Thoracic aorta (tissue), 2 donors: ENCODE measurements at regions not wholly inside any gene's neighbourhood (a gene's known extent, or its start where the extent isn't known, plus 50 kb on each side); places are given as distances from the start of the nearest gene placed in this dataset.

Experiments
- ATAC-seq: fragments of 150-250 bp; one replicate; pipeline ENCODE4 v1.8.0; 2017; ENCODE audit warnings: low read depth; ENCODE audit not compliant: insufficient number of reproducible peaks, low FRiP score
- DNase-seq: peaks from one replicate; pipeline ENCODE4 v3.0.0-alpha.2; 2020; ENCODE audit warnings: low spot score
- H3K27ac ChIP-seq, 2 donors: fragments of 200-600 bp; sonication (generic); 1 replicate in 1 of 2; 2 replicates in 1 of 2; pipeline ENCODE4 v1.5.1; 2016; ENCODE audit warnings: mild to moderate bottlenecking in 2 of 2, moderate library complexity in 2 of 2
- H3K27me3 ChIP-seq: fragments of 200-600 bp; sonication (generic); replicated peaks from 2 replicates; pipeline ENCODE4 v1.6.0; 2016; ENCODE audit warnings: mild to moderate bottlenecking; ENCODE audit not compliant: insufficient read depth
- H3K36me3 ChIP-seq: fragments of 200-600 bp; sonication (generic); one replicate; pipeline ENCODE4 v1.5.1; 2016
- H3K4me1 ChIP-seq, 2 donors: fragments of 200-600 bp; sonication (generic); 1 replicate in 1 of 2; 2 replicates in 1 of 2; pipeline versions ENCODE4 v1.5.1 to v1.6.0; 2016; ENCODE audit warnings: low read depth in 2 of 2, mild to moderate bottlenecking in 1 of 2; ENCODE audit not compliant: control insufficient read depth in 1 of 2
- H3K4me3 ChIP-seq: fragments of 200-600 bp; sonication (generic); 2 replicates; pipeline ENCODE4 v1.5.1; 2016; ENCODE audit warnings: mild to moderate bottlenecking
- H3K9me3 ChIP-seq: fragments of 200-600 bp; sonication (generic); 2 replicates; pipeline ENCODE4 v1.5.1; 2016
- TF ChIP-seq, protein P1 (sequence below): fragments of 200-600 bp; sonication (generic); IDR thresholded peaks from one replicate; pipeline ENCODE4 v1.5.1; 2019; ENCODE audit warnings: antibody characterized with exemption

DNA sequence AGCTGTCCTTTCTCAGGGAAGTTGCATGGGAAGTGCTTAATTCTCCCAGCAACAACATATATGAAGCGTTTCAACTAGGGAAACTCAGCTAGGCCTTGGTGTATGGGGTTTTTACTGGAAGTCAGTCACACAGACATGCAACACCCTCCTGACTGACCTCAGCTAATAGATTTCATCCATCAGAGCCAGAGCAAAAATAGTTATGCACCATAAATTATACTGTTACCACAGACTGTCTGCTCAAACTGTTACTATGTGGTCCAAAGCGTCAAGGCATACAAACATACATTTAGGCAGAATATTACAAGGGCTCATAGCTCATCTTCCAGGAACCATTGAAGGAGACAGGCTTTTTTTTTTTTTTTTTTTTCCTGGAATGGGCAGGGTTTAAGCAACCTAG is 417.9 kb downstream of the ANKRD7 start:
- Histone ChIP-seq H3K4me3 (no peak overlapping the region), H3K9me3 (no peaks in the 10 kb centered on the region), H3K4me1 (no peaks in the 10 kb centered on the region), H3K27me3 (no peaks in the 10 kb centered on the region), H3K36me3 (no peaks in the 10 kb centered on the region), H3K27ac (no peak overlapping the region)
- TF ChIP-seq, protein P1, sequence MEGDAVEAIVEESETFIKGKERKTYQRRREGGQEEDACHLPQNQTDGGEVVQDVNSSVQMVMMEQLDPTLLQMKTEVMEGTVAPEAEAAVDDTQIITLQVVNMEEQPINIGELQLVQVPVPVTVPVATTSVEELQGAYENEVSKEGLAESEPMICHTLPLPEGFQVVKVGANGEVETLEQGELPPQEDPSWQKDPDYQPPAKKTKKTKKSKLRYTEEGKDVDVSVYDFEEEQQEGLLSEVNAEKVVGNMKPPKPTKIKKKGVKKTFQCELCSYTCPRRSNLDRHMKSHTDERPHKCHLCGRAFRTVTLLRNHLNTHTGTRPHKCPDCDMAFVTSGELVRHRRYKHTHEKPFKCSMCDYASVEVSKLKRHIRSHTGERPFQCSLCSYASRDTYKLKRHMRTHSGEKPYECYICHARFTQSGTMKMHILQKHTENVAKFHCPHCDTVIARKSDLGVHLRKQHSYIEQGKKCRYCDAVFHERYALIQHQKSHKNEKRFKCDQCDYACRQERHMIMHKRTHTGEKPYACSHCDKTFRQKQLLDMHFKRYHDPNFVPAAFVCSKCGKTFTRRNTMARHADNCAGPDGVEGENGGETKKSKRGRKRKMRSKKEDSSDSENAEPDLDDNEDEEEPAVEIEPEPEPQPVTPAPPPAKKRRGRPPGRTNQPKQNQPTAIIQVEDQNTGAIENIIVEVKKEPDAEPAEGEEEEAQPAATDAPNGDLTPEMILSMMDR, result no peak
- DNase-seq (no peak), ATAC-seq (no peak)

DNA sequence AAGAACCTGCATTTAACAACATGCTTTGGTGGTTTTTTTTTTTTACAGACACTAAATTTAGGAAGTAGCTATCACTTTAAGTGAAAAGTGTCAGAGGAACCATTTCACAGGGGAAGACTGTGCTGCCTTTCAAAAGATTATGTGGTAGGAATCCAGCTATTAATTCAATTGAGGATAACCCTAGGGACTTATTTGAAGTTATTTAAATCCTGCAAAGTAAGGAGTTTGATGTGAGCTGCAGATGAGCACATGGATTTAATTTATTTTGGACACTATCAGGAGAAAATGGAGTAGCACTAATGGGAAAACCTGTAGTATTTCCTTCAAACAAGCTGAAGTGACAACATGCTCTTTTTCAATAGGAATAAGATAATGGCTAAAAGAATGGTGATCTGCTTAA is 419.8 kb downstream of the ANKRD7 start:
- Histone ChIP-seq H3K4me3 (no peak overlapping the region), H3K27ac (no peak overlapping the region), H3K27me3 (no peaks in the 10 kb centered on the region), H3K9me3 (no peaks in the 10 kb centered on the region), H3K4me1 (no peaks in the 10 kb centered on the region), H3K36me3 (no peaks in the 10 kb centered on the region)
- TF ChIP-seq, protein P1, result no peak
- no peak for DNase-seq
- no peak for ATAC-seq

DNA sequence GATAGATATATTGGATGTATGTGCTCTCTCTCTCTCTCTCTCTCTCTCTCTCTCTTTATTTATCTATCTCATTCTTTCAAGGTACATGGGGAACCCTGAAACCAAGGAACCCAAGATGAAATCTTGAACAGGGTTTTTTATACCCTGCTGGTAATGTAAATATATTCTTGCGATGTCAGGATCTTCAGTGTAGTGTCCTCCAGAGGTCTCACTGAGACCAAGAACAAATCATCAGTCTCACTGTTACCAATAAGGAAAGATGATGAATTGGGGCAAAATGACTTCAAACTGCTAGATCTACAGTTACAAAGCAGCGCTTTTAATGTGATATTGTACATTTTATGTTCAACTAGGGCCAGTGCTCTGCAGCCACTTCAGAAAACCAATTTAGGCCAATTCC is 423.5 kb downstream of the ANKRD7 start:
- no peak overlapping the region for H3K4me3 ChIP-seq
- ATAC-seq, result no peak

DNA sequence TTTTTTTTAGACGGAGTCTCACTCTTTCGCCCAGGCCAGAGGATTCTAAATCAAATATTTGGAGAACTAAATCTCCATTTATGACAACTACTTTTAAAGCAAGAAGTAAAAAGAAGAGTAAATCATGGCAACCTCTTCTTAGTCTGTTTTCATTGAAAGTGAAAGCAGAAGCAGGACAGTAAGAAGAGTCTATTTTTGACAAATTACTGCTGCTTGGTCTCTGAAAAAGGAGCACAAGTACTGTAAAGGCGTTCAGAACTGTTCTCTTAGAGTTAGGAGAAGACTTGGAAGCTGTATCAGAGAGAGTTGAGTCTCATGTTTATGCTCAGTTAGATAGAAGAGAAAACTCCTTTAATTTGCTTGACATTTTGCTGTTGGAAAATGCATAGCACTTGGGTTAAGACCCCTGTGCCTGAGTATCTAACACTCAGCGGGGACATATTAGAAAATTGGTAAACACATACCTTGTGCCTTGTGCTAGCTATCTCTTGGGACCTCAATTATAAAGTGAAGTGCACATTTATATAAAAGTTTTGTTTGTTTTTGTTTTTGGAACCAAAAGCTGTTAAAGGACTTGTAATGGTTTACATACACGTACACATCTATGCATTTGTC is 433.0 kb downstream of the ANKRD7 start:
- DNase-seq (no peak), ATAC-seq (no peak)
- H3K27ac ChIP-seq, result no peak overlapping the region
- TF ChIP-seq, protein P1, result no peak
- H3K27me3 ChIP-seq, result no peaks in the 10 kb centered on the region
- no peaks in the 10 kb centered on the region for H3K9me3 ChIP-seq
- H3K4me3 ChIP-seq, result no peak overlapping the region
- no peaks in the 10 kb centered on the region for H3K4me1 ChIP-seq
- no peaks in the 10 kb centered on the region for H3K36me3 ChIP-seq

More for the DNA sequence above, 423.5 kb downstream of the ANKRD7 start:
- Histone ChIP-seq H3K27me3 (no peaks in the 10 kb centered on the region), H3K9me3 (no peaks in the 10 kb centered on the region), H3K36me3 (no peaks in the 10 kb centered on the region), H3K27ac (no peak overlapping the region), H3K4me1 (no peaks in the 10 kb centered on the region)
- TF ChIP-seq, protein P1, result no peak
- DNase-seq, result no peak

DNA sequence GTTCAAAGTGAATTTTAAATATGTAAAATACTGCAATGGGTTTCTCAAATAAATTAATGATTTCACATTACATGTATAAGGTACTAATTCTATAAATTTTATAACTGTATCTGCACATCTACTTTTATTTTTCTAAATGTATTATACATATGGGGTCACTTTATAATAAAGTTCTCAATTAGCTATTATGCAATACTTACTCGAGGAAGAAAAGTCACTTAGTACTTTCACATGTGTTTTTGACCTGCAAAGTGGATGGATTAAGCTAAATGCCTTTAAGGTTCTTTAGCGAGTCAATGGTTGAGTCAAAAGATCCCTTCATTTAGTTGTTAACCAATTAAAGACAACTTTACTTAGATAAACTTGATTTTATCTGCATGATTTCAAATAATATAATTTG is 437.8 kb downstream of the ANKRD7 start:
- no peak for DNase-seq
- no peak overlapping the region for H3K27ac ChIP-seq
- H3K9me3 ChIP-seq, result no peaks in the 10 kb centered on the region
- ATAC-seq, result no peak
- no peaks in the 10 kb centered on the region for H3K27me3 ChIP-seq
- H3K4me3 ChIP-seq, result no peak overlapping the region
- TF ChIP-seq, protein P1, result no peak
- no peaks in the 10 kb centered on the region for H3K4me1 ChIP-seq
- H3K36me3 ChIP-seq, result no peaks in the 10 kb centered on the region
